Transverse colon (tissue), 4 donors: ENCODE measurements at regions not wholly inside any gene's neighbourhood (a gene's known extent, or its start where the extent isn't known, plus 50 kb on each side); places are given as distances from the start of the nearest gene placed in this dataset.

ENCODE experiments used
- CTCF ChIP-seq, 5 experiments: fragments of 200-600 bp in 3 of 5; fragments of 450-650 bp in 2 of 5; sonication (generic) in 3 of 5; IDR thresholded peaks; 1 replicate in 2 of 5; 2 replicates in 3 of 5; pipeline ENCODE4 v1.5.1; 2016 to 2017; ENCODE audit warnings: antibody characterized with exemption in 5 of 5, inconsistent platforms in 3 of 5, mild to moderate bottlenecking in 2 of 5, moderate library complexity in 1 of 5
- POLR2A ChIP-seq: fragments of 450-650 bp; IDR thresholded peaks from one replicate; pipeline ENCODE4 v1.6.1; 2016; ENCODE audit warnings: antibody characterized with exemption, mild to moderate bottlenecking, moderate library complexity
- POLR2AphosphoS5 ChIP-seq, 3 donors: sonication (generic); formaldehyde crosslinking; IDR thresholded peaks; one replicate each; pipeline ENCODE4 v1.6.1; 2016; ENCODE audit warnings: antibody characterized with exemption in 3 of 3

GRCh38 chr4:107349732-107350131 is 313.6 kb upstream of the DKK2 start:
- TF ChIP-seq CTCF (IDR thresholded peaks at IDR 0.05) (no peak), POLR2A (no peak), POLR2AphosphoS5 (IDR thresholded peaks at IDR 0.05) (no peak)
